ENCODE measurements at regions not wholly inside any gene's neighbourhood (a gene's known extent, or its start where the extent isn't known, plus 50 kb on each side); places are given as distances from the start of the nearest gene placed in this dataset.

DNA sequence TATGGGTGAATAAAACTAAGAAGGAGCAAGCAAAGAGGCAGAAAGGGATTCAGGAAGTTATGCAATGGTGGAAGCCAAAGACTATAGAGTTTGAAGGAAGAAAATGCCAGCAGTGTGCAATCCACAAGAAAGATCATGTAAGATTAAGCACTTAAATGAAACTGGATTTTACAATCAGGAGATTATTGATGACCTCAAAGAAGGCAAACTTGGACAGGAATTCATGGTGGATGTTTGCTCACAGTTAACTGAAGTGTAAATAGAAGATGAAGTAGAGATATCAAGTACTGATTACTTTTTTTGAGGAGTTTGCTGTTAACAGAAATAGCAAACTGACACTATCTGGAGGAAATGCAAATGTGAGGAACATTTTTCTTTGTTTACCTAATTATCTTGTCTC is 308.9 kb downstream of the RND3 start:
- no peak for DNase-seq (ENCODE audit: low spot score)
- TF ChIP-seq, protein P1, sequence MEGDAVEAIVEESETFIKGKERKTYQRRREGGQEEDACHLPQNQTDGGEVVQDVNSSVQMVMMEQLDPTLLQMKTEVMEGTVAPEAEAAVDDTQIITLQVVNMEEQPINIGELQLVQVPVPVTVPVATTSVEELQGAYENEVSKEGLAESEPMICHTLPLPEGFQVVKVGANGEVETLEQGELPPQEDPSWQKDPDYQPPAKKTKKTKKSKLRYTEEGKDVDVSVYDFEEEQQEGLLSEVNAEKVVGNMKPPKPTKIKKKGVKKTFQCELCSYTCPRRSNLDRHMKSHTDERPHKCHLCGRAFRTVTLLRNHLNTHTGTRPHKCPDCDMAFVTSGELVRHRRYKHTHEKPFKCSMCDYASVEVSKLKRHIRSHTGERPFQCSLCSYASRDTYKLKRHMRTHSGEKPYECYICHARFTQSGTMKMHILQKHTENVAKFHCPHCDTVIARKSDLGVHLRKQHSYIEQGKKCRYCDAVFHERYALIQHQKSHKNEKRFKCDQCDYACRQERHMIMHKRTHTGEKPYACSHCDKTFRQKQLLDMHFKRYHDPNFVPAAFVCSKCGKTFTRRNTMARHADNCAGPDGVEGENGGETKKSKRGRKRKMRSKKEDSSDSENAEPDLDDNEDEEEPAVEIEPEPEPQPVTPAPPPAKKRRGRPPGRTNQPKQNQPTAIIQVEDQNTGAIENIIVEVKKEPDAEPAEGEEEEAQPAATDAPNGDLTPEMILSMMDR (IDR thresholded peaks at IDR 0.05; ENCODE audit: borderline replicate concordance, control extremely low read depth, extremely low read depth, insufficient read depth, missing control alignments): no peak
- in situ Hi-C loops (cut with MboI; ENCODE audit: low sequenced_read_pairs, unreplicated experiment): no loop called here

DNA sequence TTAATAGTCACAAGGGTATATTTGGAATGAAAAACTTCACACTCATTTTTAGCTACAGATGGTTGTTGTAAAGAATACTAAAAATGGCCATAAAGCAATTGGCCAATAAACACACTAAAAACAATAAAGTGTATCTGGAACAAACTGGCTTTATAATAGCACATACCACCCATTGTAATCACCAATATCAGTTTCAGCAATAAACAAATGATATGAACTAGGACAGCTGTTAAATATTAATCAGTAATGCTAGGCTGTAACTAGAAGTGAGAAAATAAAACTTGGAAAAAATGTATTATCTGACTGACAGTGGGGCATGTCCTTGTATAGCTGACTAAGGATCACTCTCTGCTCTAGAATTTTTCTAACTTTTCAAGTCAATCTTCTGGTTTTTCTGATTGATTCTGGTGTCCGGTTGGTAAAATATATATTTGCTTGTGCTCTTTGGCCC is 312.5 kb downstream of the RND3 start:
- in situ Hi-C loops (cut with MboI; ENCODE audit: low sequenced_read_pairs, unreplicated experiment): no loop called here
- TF ChIP-seq, protein P1 (IDR thresholded peaks at IDR 0.05; ENCODE audit: borderline replicate concordance, control extremely low read depth, extremely low read depth, insufficient read depth, missing control alignments): no peak
- DNase-seq (ENCODE audit: low spot score): no peak

DNA sequence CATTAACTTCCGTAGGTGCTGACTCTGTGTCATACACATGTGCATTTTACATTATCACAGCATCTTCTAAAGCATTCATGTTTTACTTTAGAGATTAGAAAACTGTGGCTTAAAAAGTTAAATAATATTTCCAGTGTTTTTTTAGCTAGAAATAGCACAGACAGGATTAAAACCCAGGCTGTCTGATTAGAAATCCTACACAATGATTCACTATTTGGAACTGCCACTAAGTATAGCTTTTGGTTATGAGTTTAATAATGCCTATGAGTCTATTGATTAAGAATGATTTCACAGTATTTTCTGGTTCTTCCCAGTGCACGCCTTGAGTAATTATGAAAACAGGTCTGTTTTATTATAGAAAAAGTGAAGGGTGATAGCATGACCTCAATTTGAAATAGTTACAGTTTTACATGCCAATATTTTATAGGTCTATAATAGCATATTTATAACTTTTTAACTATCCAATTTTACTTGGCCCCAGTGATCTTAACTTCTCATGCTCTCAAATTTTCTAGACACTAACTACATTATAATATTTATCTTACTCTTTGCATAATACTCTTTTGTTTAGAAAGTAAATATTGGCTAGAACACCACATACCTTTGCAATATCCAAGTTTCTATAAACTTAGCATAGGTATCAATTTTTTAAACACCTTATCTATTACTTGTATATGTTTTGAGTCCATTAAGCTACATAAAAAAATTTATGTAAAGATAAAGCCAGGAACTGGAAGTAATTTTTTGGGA is 313.2 kb downstream of the RND3 start:
- in situ Hi-C loops (cut with MboI; ENCODE audit: low sequenced_read_pairs, unreplicated experiment): no loop called here
- TF ChIP-seq, protein P1 (IDR thresholded peaks at IDR 0.05; ENCODE audit: borderline replicate concordance, control extremely low read depth, extremely low read depth, insufficient read depth, missing control alignments): no peak
- DNase-seq (ENCODE audit: low spot score): no peak

DNA sequence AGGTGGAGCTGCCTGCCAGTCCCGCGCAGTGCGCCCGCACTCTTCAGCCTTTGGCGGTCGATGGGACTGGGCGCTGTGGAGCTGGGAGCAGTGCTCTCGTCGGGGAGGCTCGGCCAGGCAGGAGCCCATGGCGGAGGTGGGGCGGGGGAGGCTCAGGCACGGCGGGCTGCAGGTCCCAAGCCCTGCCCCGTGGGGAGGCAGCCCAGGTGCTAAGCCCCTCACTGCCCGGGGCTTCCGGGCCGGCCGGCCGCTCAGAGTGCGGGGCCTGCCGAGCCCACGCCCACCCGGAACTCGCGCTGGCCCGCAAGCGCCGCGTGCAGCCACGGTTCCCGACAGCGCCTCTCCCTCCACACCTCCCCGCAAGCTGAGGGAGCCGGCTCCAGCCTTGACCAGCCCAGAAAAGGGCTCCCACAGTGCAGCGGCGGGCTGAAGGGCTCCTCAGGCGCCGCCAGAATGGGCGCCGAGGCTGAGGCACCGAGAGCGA is 316.4 kb downstream of the RND3 start:
- TF ChIP-seq, protein P1 (IDR thresholded peaks at IDR 0.05; ENCODE audit: borderline replicate concordance, control extremely low read depth, extremely low read depth, insufficient read depth, missing control alignments): no peak
- in situ Hi-C loops (cut with MboI; ENCODE audit: low sequenced_read_pairs, unreplicated experiment): no loop called here

DNA sequence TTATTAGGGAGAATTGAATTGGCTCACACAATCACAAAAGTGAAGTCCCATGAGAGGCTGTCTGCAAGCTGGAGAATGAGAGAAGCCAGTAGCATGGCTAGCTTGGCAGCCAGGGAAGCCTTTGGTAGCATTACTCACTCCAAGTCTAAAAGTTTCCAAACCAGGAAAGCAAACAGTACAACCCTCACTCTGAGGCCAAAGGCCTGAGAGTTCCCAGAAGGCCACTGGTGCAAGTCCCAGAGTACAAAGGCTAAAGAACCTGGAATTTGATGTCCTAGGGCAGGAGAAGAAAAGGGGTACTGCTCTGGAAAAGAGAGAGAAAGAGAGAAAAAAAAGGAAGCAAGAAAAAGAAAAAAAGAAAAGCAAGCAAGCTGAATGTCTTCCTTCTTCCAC is 318.2 kb downstream of the RND3 start:
- TF ChIP-seq, protein P1 (IDR thresholded peaks at IDR 0.05; ENCODE audit: borderline replicate concordance, control extremely low read depth, extremely low read depth, insufficient read depth, missing control alignments): no peak
- DNase-seq (ENCODE audit: low spot score): no peak
- in situ Hi-C loops (cut with MboI; ENCODE audit: low sequenced_read_pairs, unreplicated experiment): no loop called here

More for the DNA sequence above, 316.4 kb downstream of the RND3 start:
- no peak for DNase-seq (ENCODE audit: low spot score)

DNA sequence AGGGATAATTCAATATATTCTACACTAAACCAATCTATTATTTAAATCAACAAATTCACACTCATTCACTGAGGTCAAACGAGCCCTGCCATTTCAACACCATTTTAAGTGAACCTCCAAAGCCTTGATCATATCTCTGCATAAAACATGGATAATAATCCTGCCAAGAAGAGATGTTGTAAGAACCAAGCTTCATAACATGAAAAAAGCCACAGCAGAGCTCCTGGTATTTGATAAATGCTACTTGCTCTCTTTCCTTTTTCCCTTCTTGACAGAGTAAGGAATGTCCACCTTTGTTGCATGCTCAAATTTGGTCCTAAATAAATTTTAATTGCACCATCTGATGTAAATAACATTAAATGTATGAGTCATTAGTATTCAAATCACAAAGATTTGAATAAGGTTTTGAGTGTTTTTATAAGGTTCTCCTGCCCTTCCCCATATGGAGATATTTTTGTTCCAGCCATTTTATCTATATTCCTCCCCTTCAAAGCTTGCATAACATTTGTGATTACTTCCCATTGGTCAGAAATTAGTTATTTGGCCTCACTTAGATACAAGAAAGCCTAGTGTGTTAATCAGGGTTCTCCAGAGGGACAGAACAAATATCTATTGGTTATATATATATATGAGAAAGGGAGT is 318.8 kb downstream of the RND3 start:
- in situ Hi-C loops (cut with MboI; ENCODE audit: low sequenced_read_pairs, unreplicated experiment): no loop called here
- DNase-seq (ENCODE audit: low spot score): no peak
- TF ChIP-seq, protein P1 (IDR thresholded peaks at IDR 0.05; ENCODE audit: borderline replicate concordance, control extremely low read depth, extremely low read depth, insufficient read depth, missing control alignments): no peak
